DND-41 (cell line): ENCODE measurements at regions not wholly inside any gene's neighbourhood (a gene's known extent, or its start where the extent isn't known, plus 50 kb on each side); places are given as distances from the start of the nearest gene placed in this dataset.

Experiments used
- ATAC-seq: fragments of 200-7000 bp; cut with Tn5 transposase; 3 replicates; pipeline ENCODE4 v1.9.1; 2021; ENCODE audit warnings: low read depth; ENCODE audit not compliant: insufficient read depth
- DNase-seq: peaks from one replicate; pipeline ENCODE4 v3.0.0-alpha.2; 2020
- H2AFZ ChIP-seq: 2 replicates; pipeline ENCODE4 v1.6.0; 2012; ENCODE audit warnings: low read depth, low read length
- H3K27ac ChIP-seq: 2 replicates; pipeline ENCODE4 v1.5.1; 2012; ENCODE audit warnings: low read length, inconsistent platforms
- H3K27me3 ChIP-seq: fragments of 200-600 bp; sonication (generic); 2 replicates; pipeline ENCODE4 v1.6.0; 2012; ENCODE audit warnings: low read length, mild to moderate bottlenecking, inconsistent platforms; ENCODE audit not compliant: insufficient read depth, poor library complexity
- H3K36me3 ChIP-seq: 2 replicates; pipeline ENCODE4 v1.5.1; 2012; ENCODE audit warnings: low read length, inconsistent platforms; ENCODE audit not compliant: insufficient read depth
- H3K4me1 ChIP-seq: 2 replicates; pipeline ENCODE4 v1.5.1; 2012; ENCODE audit warnings: mild to moderate bottlenecking, low read length; ENCODE audit not compliant: insufficient read depth
- H3K4me2 ChIP-seq: 2 replicates; pipeline ENCODE4 v1.6.0; 2012; ENCODE audit warnings: mild to moderate bottlenecking, moderate library complexity, low read length, inconsistent platforms; ENCODE audit not compliant: insufficient read depth
- H3K4me3 ChIP-seq, 2 experiments: fragments of 200-600 bp in 1 of 2; shearing (Covaris generic) in 1 of 2; 2 replicates each; pipeline ENCODE4 v1.5.1; 2012 to 2016; ENCODE audit warnings: inconsistent platforms in 2 of 2, low read length in 2 of 2, mild to moderate bottlenecking in 2 of 2, low read depth in 1 of 2, moderate library complexity in 1 of 2
- H3K79me2 ChIP-seq: 2 replicates; pipeline ENCODE4 v1.6.0; 2012; ENCODE audit warnings: low read length, inconsistent platforms; ENCODE audit not compliant: insufficient read depth
- H3K9ac ChIP-seq: 2 replicates; pipeline ENCODE4 v1.6.0; 2012; ENCODE audit warnings: low read depth, mild to moderate bottlenecking, inconsistent platforms, low read length, moderate library complexity
- H3K9me3 ChIP-seq: 2 replicates; pipeline ENCODE4 v1.5.1; 2012; ENCODE audit warnings: low read length, moderate library complexity, mild to moderate bottlenecking, inconsistent platforms; ENCODE audit not compliant: insufficient read depth, severe bottlenecking
- H4K20me1 ChIP-seq: 2 replicates; pipeline ENCODE4 v1.6.0; 2012; ENCODE audit warnings: low read length; ENCODE audit not compliant: insufficient read depth
- EZH2 ChIP-seq: IDR thresholded peaks from 3 replicates; pipeline ENCODE4 v1.6.1; 2012; ENCODE audit warnings: borderline replicate concordance, low read depth, mild to moderate bottlenecking, moderate library complexity, low read length, inconsistent platforms; ENCODE audit not compliant: severe bottlenecking
- TF ChIP-seq, protein P1 (sequence below): IDR thresholded peaks from 2 replicates; pipeline ENCODE4 v1.5.1; 2012; ENCODE audit warnings: borderline replicate concordance, low read length, moderate library complexity, mild to moderate bottlenecking; ENCODE audit not compliant: poor library complexity, severe bottlenecking; ENCODE audit errors: extremely low read depth

DNA sequence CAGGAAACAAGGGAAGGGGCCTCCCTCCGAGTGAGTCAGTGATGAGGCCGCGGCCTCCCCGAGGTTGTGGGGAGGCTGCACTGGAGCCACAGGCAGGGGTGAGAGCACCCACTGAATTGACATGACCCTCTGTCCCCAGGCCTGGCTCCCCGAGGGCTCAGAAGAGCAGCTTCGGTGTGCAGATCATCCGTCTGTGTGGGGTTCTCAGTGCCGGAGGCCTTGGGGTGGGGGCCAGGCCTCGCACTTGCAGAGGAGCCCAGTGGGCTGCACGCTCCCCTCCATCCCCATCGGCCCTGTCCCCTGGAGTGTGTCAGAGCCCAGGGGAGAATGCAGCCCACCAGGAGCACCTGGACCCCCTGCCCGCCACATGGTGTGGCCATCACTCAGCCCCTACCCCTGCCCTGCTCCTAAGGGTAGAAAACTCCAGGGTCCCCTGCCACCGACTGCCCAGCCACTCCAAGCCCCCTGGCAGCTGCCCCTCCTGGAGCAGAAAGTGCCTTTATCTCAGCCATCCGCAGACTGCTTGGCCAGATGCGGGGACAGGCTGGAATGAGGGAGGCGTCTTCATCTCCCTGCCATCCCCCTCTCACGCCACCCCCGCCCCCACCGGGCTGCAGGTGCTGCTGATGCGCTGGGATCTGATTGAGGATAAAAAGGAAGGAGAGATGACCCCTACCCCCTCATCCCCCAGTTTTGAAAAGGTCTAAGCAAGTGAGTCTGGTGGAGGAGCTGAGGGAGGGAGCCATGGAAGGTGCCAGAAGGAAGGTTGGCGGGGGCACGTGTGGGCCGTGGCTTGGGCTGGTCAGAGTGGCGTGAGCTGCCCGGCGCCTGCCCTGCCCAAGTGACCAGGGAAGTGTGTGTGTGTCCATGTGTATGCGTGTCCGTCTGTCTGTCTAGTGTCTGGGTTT lies 358.3 kb downstream of the SEC14L1 start:
- Histone ChIP-seq H3K4me2 (no peak overlapping the region), H4K20me1 (peaks cover 64% of the 10 kb centered on the region), H3K36me3 (peaks cover 67% of the 10 kb centered on the region), H3K27me3 (no peaks in the 10 kb centered on the region), H3K27ac (peak overlapping the region; percentile 27; the same call in 1 of the 2 replicates), H3K9ac (no peak overlapping the region), H3K4me3 (no peak overlapping the region), H3K79me2 (peaks cover 6% of the 10 kb centered on the region; the same call in 1 of the 2 replicates), H2AFZ (no peak overlapping the region), H3K4me1 (no peaks in the 10 kb centered on the region), H3K9me3 (no peaks in the 10 kb centered on the region)
- TF ChIP-seq, protein P1, sequence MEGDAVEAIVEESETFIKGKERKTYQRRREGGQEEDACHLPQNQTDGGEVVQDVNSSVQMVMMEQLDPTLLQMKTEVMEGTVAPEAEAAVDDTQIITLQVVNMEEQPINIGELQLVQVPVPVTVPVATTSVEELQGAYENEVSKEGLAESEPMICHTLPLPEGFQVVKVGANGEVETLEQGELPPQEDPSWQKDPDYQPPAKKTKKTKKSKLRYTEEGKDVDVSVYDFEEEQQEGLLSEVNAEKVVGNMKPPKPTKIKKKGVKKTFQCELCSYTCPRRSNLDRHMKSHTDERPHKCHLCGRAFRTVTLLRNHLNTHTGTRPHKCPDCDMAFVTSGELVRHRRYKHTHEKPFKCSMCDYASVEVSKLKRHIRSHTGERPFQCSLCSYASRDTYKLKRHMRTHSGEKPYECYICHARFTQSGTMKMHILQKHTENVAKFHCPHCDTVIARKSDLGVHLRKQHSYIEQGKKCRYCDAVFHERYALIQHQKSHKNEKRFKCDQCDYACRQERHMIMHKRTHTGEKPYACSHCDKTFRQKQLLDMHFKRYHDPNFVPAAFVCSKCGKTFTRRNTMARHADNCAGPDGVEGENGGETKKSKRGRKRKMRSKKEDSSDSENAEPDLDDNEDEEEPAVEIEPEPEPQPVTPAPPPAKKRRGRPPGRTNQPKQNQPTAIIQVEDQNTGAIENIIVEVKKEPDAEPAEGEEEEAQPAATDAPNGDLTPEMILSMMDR = no peak
- no peak for TF ChIP-seq EZH2
- DNase-seq (peak; percentile 7), ATAC-seq (no peak)

DNA sequence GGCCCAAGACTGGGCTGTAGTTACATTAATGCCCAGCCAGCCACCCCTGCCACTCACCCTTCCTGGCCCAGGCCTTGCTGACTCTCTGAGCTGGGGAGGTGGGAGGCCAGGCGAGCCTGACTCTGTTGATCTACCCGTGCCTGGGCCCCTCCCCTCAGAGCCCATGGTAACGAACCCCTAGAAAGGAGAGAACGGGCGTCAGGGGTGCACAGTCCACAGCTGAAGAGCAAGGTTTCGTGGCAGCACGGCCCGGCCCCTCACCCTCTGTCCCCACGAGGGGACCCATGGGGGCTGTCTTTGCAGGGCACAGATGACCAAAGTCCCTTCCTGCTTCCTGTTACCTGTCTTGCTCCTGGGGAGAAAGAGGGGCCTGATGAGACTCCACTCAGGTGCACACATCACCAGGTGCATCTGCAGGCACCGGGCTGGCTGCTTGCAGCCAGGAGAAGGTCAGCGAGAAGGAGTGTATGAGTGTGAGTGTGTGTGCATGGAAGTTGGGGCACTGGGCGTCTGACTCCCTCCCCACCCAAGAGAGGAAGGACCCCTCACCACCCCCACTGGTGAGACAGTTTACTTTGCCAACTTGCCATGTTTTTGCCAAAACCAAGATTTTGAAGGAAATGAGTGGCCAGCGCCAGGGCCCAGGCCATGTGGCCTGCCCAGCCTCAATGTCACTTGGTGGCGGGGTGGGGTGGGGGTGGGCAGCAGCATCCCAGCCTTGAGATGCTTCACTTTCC lies 359.1 kb downstream of the SEC14L1 start:
- TF ChIP-seq, protein P1 = no peak
- no peak for TF ChIP-seq EZH2
- H3K4me1 ChIP-seq = no peaks in the 10 kb centered on the region
- H4K20me1 ChIP-seq = peaks cover 56% of the 10 kb centered on the region
- peaks cover 59% of the 10 kb centered on the region for H3K36me3 ChIP-seq
- no peak overlapping the region for H3K4me2 ChIP-seq
- H3K4me3 ChIP-seq = no peak overlapping the region
- no peak overlapping the region for H3K9ac ChIP-seq
- peaks cover 6% of the 10 kb centered on the region; the same call in 1 of the 2 replicates for H3K79me2 ChIP-seq
- DNase-seq = no peak
- H3K27me3 ChIP-seq = no peaks in the 10 kb centered on the region
- no peaks in the 10 kb centered on the region for H3K9me3 ChIP-seq
- no peak overlapping the region for H2AFZ ChIP-seq
- peak overlapping the region; percentile 27; the same call in 1 of the 2 replicates for H3K27ac ChIP-seq
- no peak for ATAC-seq

DNA sequence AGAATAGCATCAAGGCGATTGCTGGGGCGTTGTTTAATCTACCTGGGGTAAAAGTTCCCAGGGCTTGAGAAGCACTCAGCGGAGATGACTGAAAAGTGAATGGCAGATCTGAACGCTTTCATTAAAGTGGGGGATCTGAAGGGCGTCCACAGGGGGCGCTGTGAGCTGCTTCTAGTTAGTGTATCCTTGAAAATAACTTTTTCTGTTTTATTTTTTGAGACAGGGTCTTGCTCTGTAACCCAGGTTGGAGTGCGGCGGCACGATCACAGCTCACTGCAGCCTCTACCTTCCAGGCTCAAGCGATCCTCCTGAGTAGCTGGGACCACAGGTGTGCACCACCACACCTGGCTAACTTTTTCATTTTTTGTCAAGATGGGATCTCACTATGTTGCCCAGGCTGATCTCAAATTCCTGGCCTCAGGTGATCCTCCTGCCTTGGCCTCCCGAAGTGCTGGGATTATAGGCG lies 360.4 kb downstream of the SEC14L1 start:
- H3K9me3 ChIP-seq = no peaks in the 10 kb centered on the region
- ATAC-seq (peak; percentile 28; the same call in 1 of the 3 replicates), DNase-seq (peak; percentile 57)
- H3K4me1 ChIP-seq = no peaks in the 10 kb centered on the region
- no peak overlapping the region for H2AFZ ChIP-seq
- H4K20me1 ChIP-seq = peaks cover 47% of the 10 kb centered on the region
- no peaks in the 10 kb centered on the region for H3K79me2 ChIP-seq
- H3K4me2 ChIP-seq = no peak overlapping the region
- peaks cover 46% of the 10 kb centered on the region for H3K36me3 ChIP-seq
- H3K27me3 ChIP-seq = no peaks in the 10 kb centered on the region
- TF ChIP-seq, protein P1 = peak; percentile 72
- TF ChIP-seq EZH2 = no peak
- H3K9ac ChIP-seq = no peak overlapping the region
- no peak overlapping the region for H3K27ac ChIP-seq
- H3K4me3 ChIP-seq = no peak overlapping the region
